Neural progenitor cell (in vitro differentiated cells): ENCODE measurements at regions not wholly inside any gene's neighbourhood (a gene's known extent, or its start where the extent isn't known, plus 50 kb on each side); places are given as distances from the start of the nearest gene placed in this dataset.

Source experiments
- DNase-seq: peaks from one replicate; pipeline ENCODE4 v3.0.0-alpha.2; 2016; ENCODE audit warnings: low spot score
- H2AFZ ChIP-seq: fragments of 200-600 bp; sonication (generic); replicated peaks from 2 replicates; pipeline ENCODE4 v1.6.1; 2016; ENCODE audit warnings: antibody characterized with exemption
- H3F3A ChIP-seq: fragments of 200-600 bp; sonication (generic); 2 replicates; pipeline ENCODE4 v1.6.1; 2016; ENCODE audit warnings: antibody characterized with exemption, low read depth
- H3K27ac ChIP-seq: fragments of 200-600 bp; sonication (generic); 2 replicates; pipeline ENCODE4 v1.5.1; 2016; ENCODE audit warnings: mild to moderate bottlenecking
- H3K27me3 ChIP-seq: fragments of 200-600 bp; sonication (generic); 2 replicates; pipeline ENCODE4 v1.6.1; 2016; ENCODE audit warnings: mild to moderate bottlenecking, moderate library complexity
- H3K36me3 ChIP-seq: fragments of 200-600 bp; sonication (generic); 2 replicates; pipeline ENCODE4 v1.5.1; 2016
- H3K4me1 ChIP-seq: fragments of 200-600 bp; sonication (generic); 2 replicates; pipeline ENCODE4 v1.6.1; 2016; ENCODE audit warnings: mixed run types
- H3K4me2 ChIP-seq: fragments of 200-600 bp; sonication (generic); 2 replicates; pipeline ENCODE4 v1.6.1; 2016
- H3K4me3 ChIP-seq: fragments of 200-600 bp; sonication (generic); 2 replicates; pipeline ENCODE4 v1.5.1; 2016
- H3K79me2 ChIP-seq: fragments of 200-600 bp; sonication (generic); 2 replicates; pipeline ENCODE4 v1.6.1; 2016; ENCODE audit warnings: low read depth
- H3K9ac ChIP-seq: fragments of 200-600 bp; sonication (generic); 2 replicates; pipeline ENCODE4 v1.6.1; 2016
- H3K9me3 ChIP-seq: fragments of 200-600 bp; sonication (generic); 2 replicates; pipeline ENCODE4 v1.5.1; 2016; ENCODE audit warnings: low read depth
- H4K20me1 ChIP-seq: fragments of 200-600 bp; sonication (generic); 2 replicates; pipeline ENCODE4 v1.6.1; 2016; ENCODE audit warnings: low read depth
- H3K27ac Mint-ChIP-seq: 3 replicates; pipeline ENCODE4 v1.8.0; 2021; ENCODE audit warnings: mixed read lengths
- H3K27me3 Mint-ChIP-seq: 2 replicates; pipeline ENCODE4 v1.8.0; 2022; ENCODE audit warnings: low read depth, mild to moderate bottlenecking, inconsistent platforms, moderate library complexity, mixed read lengths; ENCODE audit not compliant: insufficient read depth
- H3K36me3 Mint-ChIP-seq: 3 replicates; pipeline ENCODE4 v1.8.0; 2021; ENCODE audit warnings: mixed read lengths
- H3K4me1 Mint-ChIP-seq: 3 replicates; pipeline ENCODE4 v1.8.0; 2021; ENCODE audit warnings: mixed read lengths
- H3K4me3 Mint-ChIP-seq: 3 replicates; pipeline ENCODE4 v1.8.0; 2021; ENCODE audit warnings: mild to moderate bottlenecking, moderate library complexity, mixed read lengths
- H3K9me3 Mint-ChIP-seq: 3 replicates; pipeline ENCODE4 v1.8.0; 2020; ENCODE audit warnings: mixed read lengths
- CTCF ChIP-seq: fragments of 200-600 bp; sonication (generic); IDR thresholded peaks from 2 replicates; pipeline ENCODE4 v1.5.1; 2017; ENCODE audit warnings: antibody characterized with exemption, mild to moderate bottlenecking
- EZH2 ChIP-seq: fragments of 200-600 bp; sonication (generic); IDR thresholded peaks from 2 replicates; pipeline ENCODE4 v1.6.1; 2017; ENCODE audit warnings: antibody characterized with exemption, mild to moderate bottlenecking, moderate library complexity
- EZH2phosphoT487 ChIP-seq: fragments of 200-600 bp; sonication (generic); IDR thresholded peaks from 2 replicates; pipeline ENCODE4 v1.6.1; 2017; ENCODE audit warnings: antibody characterized with exemption

- Mint-ChIP-seq H3K4me3 (no peak overlapping the region), H3K36me3 (no peaks in the 10 kb centered on the region), H3K9me3 (no peaks in the 10 kb centered on the region), H3K27ac (no peak overlapping the region), H3K27me3 (no peaks in the 10 kb centered on the region), H3K4me1 (no peaks in the 10 kb centered on the region)
- H3K4me1 ChIP-seq = no peaks in the 10 kb centered on the region
- H3K27me3 ChIP-seq = no peaks in the 10 kb centered on the region
- H3K27ac ChIP-seq = no peak overlapping the region
- no peak overlapping the region for H2AFZ ChIP-seq
- no peaks in the 10 kb centered on the region for H3K9me3 ChIP-seq
- H3K79me2 ChIP-seq = no peaks in the 10 kb centered on the region
- no peak overlapping the region for H3K4me3 ChIP-seq
- TF ChIP-seq CTCF (no peak), EZH2 (no peak), EZH2phosphoT487 (no peak)
- H3K9ac ChIP-seq = no peak overlapping the region
- no peak for DNase-seq
- no peaks in the 10 kb centered on the region for H3F3A ChIP-seq
- no peaks in the 10 kb centered on the region for H3K36me3 ChIP-seq
- no peak overlapping the region for H3K4me2 ChIP-seq
- no peaks in the 10 kb centered on the region for H4K20me1 ChIP-seq
Measured at GRCh38 chr1:192238421-192238820, 78.4 kb upstream of the RGS21 start.

GRCh38 chr1:192243721-192244120 lies 73.1 kb upstream of the RGS21 start:
- no peak overlapping the region for H2AFZ ChIP-seq
- no peaks in the 10 kb centered on the region for H3K36me3 ChIP-seq
- Mint-ChIP-seq H3K9me3 (peaks cover 8% of the 10 kb centered on the region), H3K27me3 (no peaks in the 10 kb centered on the region), H3K4me3 (no peak overlapping the region), H3K4me1 (no peaks in the 10 kb centered on the region), H3K27ac (no peak overlapping the region), H3K36me3 (no peaks in the 10 kb centered on the region)
- no peak overlapping the region for H3K4me2 ChIP-seq
- no peaks in the 10 kb centered on the region for H3K79me2 ChIP-seq
- no peaks in the 10 kb centered on the region for H4K20me1 ChIP-seq
- H3F3A ChIP-seq = no peaks in the 10 kb centered on the region
- H3K4me3 ChIP-seq = no peak overlapping the region
- no peaks in the 10 kb centered on the region for H3K4me1 ChIP-seq
- no peaks in the 10 kb centered on the region for H3K27me3 ChIP-seq
- DNase-seq = no peak
- no peak for TF ChIP-seq EZH2
- no peak for TF ChIP-seq CTCF
- TF ChIP-seq EZH2phosphoT487 = no peak
- H3K9ac ChIP-seq = no peak overlapping the region
- no peaks in the 10 kb centered on the region for H3K9me3 ChIP-seq
- no peak overlapping the region for H3K27ac ChIP-seq

GRCh38 chr1:192251735-192252134 lies 65.1 kb upstream of the RGS21 start:
- Histone ChIP-seq H3K4me1 (no peaks in the 10 kb centered on the region), H3K79me2 (no peaks in the 10 kb centered on the region), H3K27ac (no peak overlapping the region), H2AFZ (no peak overlapping the region), H3K4me3 (no peak overlapping the region), H4K20me1 (no peaks in the 10 kb centered on the region), H3K36me3 (no peaks in the 10 kb centered on the region), H3K4me2 (no peak overlapping the region), H3K27me3 (no peaks in the 10 kb centered on the region), H3K9ac (no peak overlapping the region), H3K9me3 (no peaks in the 10 kb centered on the region), H3F3A (no peaks in the 10 kb centered on the region)
- Mint-ChIP-seq H3K9me3 (no peaks in the 10 kb centered on the region), H3K4me1 (no peaks in the 10 kb centered on the region), H3K27me3 (peaks cover 5% of the 10 kb centered on the region), H3K36me3 (no peaks in the 10 kb centered on the region), H3K27ac (no peak overlapping the region), H3K4me3 (no peak overlapping the region)
- DNase-seq = no peak
- TF ChIP-seq CTCF = no peak
- TF ChIP-seq EZH2phosphoT487 = no peak
- TF ChIP-seq EZH2 = no peak

GRCh38 chr1:192252776-192253175 lies 64.0 kb upstream of the RGS21 start:
- Histone ChIP-seq H3K9ac (no peak overlapping the region), H3K36me3 (no peaks in the 10 kb centered on the region), H3K79me2 (no peaks in the 10 kb centered on the region), H3K27ac (no peak overlapping the region), H3K9me3 (no peaks in the 10 kb centered on the region), H3K27me3 (no peaks in the 10 kb centered on the region), H2AFZ (no peak overlapping the region), H3K4me1 (no peaks in the 10 kb centered on the region), H3K4me2 (no peak overlapping the region), H4K20me1 (no peaks in the 10 kb centered on the region), H3F3A (no peaks in the 10 kb centered on the region), H3K4me3 (no peak overlapping the region)
- TF ChIP-seq EZH2phosphoT487 (no peak), CTCF (no peak), EZH2 (no peak)
- no peak overlapping the region for H3K27ac Mint-ChIP-seq
- H3K4me3 Mint-ChIP-seq = no peak overlapping the region
- no peaks in the 10 kb centered on the region for H3K36me3 Mint-ChIP-seq
- peaks cover 5% of the 10 kb centered on the region for H3K27me3 Mint-ChIP-seq
- DNase-seq = no peak
- H3K4me1 Mint-ChIP-seq = no peaks in the 10 kb centered on the region
- no peaks in the 10 kb centered on the region for H3K9me3 Mint-ChIP-seq
